HG03520 (cell line): ENCODE measurements at regions not wholly inside any gene's neighbourhood (a gene's known extent, or its start where the extent isn't known, plus 50 kb on each side); places are given as distances from the start of the nearest gene placed in this dataset.

ENCODE experiments used
- ATAC-seq: cut with Tn5 transposase; IDR thresholded peaks from one replicate; pipeline ENCODE4 v1.9.1; 2021; ENCODE audit warnings: mild to moderate bottlenecking, moderate library complexity; ENCODE audit not compliant: unreplicated experiment

DNA sequence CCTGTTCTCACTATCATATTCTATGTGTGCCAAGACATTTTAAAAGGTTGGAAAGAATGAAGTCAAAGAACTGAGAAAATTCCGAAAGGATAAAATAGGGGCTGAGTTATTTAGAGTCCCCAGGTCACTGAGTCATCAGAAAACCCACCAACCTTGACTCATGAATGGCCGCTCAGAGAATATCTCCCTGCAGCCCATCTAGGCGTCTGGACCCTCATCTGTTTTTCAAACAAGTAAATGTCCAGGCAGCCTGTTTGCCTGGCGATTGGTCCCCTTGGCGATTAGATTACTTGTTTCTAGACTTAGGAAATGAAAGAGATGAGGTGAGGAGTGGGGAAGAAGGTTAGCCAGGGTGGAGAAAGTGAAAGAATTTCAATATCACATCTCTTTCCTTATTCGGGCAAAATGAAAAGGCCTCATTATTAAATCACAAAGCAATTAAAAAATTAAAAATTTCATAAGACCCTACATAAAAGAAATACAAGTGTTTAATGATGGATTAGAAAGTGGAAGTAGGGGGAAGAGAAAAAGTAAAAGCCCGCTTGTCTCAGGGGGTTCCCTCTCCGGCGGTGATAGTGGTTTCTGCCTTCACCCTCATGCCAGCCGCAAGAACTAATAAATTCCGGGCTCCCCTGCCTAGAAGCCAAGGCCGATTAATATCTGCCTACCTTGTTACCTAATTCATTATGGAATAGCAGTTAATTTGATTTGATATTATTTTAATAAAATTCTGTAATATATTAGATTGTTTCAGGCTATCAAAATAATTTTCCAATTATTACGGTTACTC lies 415.9 kb downstream of the BCL11B start:
- no peak for ATAC-seq

DNA sequence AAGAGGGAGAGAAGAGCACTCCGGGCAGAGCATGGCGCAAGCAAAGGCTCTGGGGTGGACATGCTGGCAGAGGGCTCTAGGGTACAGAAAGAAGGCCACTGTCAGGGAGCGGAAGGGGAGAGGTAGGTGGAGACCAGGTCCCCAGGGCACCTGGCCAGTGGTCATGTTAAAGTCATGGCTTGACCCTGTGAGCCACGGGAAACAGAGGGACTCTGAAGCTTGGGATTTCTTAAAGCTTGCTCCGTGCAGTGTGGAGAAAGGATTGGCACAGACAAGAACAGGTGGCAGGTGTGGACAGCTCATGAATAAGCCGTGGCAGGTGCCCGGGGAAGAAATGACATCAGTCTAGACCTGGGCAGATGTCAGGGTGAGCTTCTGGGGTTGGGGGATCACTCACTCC lies 413.8 kb downstream of the BCL11B start:
- ATAC-seq: no peak

DNA sequence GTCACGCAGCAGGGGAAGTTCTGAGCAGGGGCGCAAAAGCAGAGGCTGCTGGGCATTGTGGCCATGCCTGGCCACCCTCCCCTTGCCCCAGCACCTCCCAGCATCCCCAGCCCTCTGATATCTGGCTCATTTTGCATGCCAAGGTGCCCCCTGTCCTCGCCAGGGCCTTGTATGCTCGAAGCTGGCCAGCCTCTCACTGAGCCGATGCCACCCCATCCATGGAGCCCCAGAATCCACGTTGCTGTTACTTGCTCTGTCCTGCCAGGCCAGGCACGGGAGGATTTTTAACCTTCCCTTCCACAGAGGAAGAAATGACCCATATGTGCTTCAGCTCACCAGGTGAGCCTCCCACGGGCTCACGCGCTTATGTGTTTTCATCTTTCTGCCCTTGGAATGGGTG lies 413.4 kb downstream of the BCL11B start:
- ATAC-seq: no peak

DNA sequence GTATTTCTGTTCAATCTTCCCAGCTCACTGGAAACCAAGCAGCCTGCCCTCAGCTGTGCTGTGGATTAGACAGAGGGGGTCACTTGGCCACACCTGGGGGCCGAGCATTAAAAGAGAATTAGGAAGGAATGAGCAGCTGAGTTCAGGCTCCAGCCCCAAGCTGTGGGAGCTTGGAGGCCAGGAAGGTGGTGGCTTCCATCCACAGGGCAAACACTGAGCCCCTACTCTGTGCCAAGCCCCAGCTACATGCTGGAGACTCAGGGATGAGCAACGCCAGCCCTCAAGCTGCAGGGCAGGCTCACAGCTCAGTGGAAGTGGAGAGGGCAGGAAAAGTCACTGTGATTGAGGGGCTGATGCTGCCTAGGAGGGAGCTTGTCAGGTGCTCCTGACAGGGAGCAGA lies 412.7 kb downstream of the BCL11B start:
- no peak for ATAC-seq

GRCh38 chr14:98864211-98864610 lies 407.8 kb downstream of the BCL11B start:
- no peak for ATAC-seq

DNA sequence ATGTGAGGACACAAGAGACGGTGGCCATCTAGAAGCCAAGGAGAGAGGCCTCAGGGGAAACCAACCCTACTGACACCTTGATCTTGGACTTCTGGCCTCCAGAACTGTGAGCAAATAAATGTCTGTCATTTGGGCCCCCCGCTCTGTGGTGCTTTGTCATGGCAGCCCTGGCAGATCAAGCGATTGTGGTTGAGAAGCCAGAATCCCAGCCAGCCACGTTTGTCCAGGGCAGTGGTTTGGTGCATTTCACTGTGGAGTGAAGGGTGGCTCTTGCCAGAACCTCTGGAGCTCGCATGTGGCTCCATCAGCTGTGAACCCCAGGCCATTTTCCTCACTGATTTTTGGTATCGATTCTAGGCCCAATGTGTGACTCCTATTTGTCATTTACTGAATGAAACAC lies 404.9 kb downstream of the BCL11B start:
- no peak for ATAC-seq

DNA sequence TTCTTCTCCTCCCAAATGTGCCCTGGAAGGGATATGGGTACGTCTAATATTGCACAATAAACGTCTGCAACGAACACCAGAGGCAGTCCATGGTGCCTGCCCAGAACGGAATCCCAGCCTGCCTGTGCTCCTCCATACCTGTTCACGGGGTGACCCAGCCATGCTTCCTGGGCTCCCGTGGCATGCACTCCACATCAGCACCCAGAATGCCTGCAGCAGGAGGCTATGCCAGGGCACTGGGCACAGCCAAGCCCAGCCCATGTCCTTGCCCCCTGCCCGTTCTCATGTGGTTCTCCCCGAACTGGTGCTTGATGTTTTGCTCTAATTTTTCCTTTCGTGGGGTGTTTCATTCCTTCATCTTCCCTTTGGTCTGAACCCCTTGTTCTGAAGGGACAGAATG lies 404.3 kb downstream of the BCL11B start:
- no peak for ATAC-seq

DNA sequence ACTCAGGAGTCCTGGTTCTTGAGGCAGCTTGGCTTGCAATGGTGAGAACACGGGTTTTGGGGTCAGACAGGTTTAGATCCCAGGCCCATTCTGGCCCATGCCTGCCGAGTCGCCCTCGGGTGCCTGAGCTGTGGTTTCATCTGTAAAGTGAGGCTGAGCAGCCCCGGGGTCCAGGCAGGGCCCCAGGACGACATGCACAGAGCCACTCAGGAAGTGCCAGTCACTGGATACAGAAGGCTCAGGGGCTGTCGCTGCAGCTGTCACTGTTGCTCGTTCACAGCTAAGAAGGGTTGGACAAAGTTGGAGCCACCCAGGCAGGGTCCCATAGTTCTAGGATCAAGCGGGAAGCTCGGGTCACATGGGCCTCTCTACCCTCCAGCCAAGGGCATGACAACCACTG lies 403.1 kb downstream of the BCL11B start:
- ATAC-seq: no peak

DNA sequence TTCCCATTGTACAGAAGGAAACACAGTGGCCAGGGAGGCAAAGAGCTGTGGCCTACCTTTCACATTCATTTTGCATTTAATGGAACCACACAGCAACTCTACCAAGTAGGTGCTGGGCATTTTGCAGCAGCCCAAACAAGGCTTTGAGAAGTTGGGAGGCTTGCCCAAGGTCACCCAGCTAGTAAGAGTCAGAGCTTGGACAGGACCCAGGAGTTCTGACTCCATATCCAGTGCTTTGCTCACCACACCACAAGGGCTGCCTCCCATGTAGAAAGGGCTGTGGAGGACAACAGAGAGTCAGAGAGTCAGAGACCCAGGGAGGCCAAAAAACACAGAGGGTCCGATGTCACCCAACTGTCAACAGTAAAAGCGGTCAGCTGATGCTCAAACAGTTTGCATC lies 400.2 kb downstream of the BCL11B start:
- no peak for ATAC-seq

DNA sequence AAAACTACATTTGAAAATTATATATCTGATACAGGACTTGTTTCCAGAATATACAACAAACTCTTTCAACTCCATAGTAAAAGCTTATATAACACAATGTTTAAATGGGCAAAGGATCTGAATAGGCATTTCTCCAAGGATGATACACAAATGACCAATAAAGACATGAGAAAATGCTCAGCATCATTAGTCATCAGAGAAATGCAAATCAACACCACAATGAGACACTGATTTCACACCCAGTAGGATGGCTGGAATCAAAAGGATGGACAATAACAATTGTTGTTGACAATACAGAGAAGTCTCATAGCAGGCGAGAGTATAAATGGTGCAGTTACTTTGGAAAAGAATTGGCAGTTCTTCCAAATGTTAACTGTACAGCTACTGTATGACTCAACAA lies 394.9 kb downstream of the BCL11B start:
- ATAC-seq: no peak

DNA sequence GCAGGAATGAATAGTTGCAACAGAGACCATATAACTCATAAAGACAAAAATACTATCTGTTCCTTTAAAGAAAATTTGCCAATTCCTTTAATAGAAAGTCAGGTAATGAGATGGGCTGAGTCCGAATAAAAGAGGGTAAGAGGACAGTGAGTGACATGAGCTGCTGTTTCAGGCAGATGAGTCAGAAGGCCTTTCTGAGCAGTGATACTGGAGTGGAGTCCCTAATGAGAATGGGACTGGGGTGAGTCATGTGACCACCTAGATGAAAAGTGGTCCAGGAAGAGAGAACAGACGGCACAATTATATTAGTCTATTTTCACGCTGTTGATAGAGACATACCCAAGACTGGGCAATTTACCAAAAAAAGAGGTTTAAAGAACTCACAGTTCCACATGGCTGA lies 393.7 kb downstream of the BCL11B start:
- no peak for ATAC-seq

DNA sequence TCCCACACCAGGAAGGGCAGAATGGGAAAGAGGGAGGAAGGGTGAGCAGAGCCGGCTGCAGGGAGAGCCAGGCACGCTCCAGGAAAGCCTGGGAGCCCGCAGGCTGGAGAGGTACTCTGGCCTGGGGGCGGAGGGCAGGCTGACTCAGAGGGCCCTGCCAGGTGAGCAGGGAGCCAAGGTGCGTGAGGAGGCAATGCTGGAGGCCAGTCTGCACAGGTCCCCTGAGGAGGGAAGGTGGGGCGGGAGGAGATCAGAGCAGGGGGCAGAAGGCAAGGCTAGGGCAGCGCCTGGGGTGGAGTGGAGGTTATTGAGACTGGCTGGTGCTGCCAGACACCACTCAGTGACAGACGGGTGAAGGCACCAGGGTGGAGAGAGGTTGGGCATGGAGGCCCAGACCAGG lies 385.0 kb downstream of the BCL11B start:
- ATAC-seq: no peak

GRCh38 chr14:98888281-98888680 lies 383.7 kb downstream of the BCL11B start:
- ATAC-seq: no peak

DNA sequence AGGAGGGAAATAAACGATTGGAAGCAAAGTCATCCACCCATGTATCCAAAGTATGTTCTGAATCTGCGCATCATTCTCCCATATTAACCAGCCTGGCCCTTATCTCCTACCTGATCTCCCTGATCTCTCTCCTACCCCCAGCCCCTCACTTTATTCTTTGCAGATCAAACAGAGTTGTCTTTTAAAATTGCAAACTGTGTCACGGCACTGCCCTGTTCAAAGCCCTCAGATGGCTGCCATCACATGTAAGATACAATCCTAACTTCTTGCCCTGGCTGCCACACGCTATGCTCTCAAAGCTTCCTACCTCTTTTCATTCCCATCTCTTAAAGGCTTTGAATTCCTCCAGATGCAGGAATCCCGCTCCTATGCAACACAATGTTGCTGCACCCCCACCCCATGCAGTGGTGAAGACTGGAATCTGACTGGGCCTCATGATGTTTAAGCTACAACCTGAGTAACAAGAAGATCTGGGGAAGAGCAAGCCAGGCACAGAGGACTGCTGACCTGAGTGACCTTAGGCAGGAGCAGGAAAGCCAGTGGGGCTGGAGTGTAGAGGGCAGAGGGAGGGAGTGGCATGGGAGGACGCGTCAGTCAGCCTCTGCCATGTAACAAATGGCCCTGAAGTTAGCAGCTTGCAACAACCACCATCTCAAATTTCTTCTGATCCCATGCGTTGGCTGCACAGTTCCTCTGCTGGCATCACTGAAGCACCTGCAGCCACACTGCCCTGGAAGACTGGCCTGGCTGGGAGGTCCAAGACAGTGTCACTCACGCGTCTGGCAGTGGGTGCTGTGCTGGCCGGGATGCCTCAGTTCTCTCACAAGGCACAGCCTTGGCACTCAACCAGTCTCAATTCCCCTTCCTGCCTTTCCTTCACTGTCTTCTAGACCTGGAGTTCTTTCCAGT lies 382.8 kb downstream of the BCL11B start:
- no peak for ATAC-seq

DNA sequence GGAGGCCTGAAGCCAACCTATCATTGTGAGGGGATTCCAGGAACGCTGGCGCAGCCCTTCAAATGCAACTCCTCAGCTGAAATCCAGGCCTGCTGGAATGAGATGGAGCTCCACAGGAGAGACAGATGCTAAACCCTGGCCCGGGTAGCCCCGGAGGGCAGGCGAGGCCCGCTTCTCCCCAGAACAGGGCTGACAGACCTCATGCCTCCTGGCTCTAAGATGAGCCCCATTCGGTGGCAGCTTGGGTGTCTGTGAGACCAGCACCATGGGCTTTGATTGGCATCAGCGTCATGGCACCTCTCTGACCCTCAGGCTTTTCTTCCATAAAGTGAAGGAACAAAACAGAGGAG lies 382.2 kb downstream of the BCL11B start:
- no peak for ATAC-seq

- ATAC-seq: no peak
Measured at GRCh38 chr14:98890556-98891340, 381.2 kb downstream of the BCL11B start.

GRCh38 chr14:98893675-98894074 lies 378.3 kb downstream of the BCL11B start:
- ATAC-seq: no peak

GRCh38 chr14:98894600-98894999 lies 377.4 kb downstream of the BCL11B start:
- no peak for ATAC-seq

DNA sequence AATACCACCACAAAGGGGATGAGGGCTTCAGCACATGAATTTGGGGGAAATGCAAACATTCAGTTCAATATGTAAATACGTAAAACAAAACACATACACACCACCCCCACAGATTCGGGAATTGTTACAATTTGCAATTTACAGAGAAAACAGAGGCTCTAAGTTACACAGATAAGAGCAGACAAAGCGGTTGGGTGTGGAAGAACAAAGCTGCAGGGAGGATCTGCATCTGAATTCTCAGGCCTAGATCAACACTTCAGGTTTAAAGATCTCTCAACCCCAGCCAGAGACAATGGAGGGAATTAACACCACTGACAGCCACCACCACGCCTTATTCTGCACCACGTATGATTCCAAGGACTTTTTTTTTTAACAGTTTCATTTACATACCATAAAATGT lies 375.5 kb downstream of the BCL11B start:
- ATAC-seq: no peak

DNA sequence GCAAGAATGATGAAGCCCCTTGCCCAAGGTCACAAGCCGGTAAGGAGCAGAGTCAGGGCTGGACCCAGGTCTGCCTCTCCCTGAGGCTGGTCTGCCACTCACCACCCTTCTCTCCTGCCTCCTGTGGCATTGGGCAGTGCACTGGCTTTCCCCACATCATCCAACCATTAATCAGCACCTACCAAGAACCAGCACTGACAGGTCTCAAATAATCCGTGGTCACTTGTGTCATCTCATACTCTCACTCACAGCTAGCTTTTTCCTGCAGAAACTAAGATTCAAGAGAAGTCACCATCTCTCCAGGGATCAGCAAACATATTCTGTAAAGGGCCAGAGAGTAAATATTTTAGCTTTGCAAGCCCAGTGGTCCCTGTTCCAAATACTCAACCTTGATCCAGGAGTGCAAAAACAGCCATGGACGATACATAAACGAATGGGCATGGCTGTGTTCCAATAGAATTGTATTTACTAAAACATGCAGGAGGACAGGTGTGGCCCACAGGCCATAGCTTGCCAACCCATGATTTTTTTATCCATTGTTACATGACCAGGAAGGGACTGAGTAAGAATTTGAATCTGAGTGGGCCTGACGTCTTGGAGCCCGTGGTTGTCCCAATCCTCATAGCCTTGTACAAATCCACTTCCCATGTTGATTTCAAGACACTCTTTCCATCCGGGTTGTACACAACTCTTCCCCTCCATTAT lies 374.2 kb downstream of the BCL11B start:
- no peak for ATAC-seq

- ATAC-seq: no peak
Measured at GRCh38 chr14:98899441-98899840, 372.6 kb downstream of the BCL11B start.
